MCF 10A (cell line): ENCODE measurements at regions not wholly inside any gene's neighbourhood (a gene's known extent, or its start where the extent isn't known, plus 50 kb on each side); places are given as distances from the start of the nearest gene placed in this dataset.

Experiments used
- BruUV-seq: library from RNA; stranded (reverse); fragments of 400-500 nt; replicated peaks from 2 replicates; lab custom pipeline; 2021; lab: Mats Ljungman, UMichigan
- CTCF ChIA-PET: fragments of 300-600 bp; sonication (Branson Sonifier 250); formaldehyde crosslinking; extraction: SDS; loops from one replicate; lab custom pipeline; 2021; ENCODE audit warnings: antibody characterized with exemption, inconsistent platforms; lab: Yijun Ruan, JAX
- POLR2A ChIA-PET: fragments of 300-600, 350-650 bp; sonication (Branson Sonifier 250); formaldehyde crosslinking; extraction: SDS; loops from one replicate; lab custom pipeline; 2020; ENCODE audit warnings: antibody characterized with exemption, inconsistent platforms; lab: Yijun Ruan, JAX
- DNase-seq: peaks from one replicate; pipeline ENCODE4 v3.0.0-alpha.2; 2018; ENCODE audit not compliant: unreplicated experiment
- H3K27ac Mint-ChIP-seq: one replicate; pipeline ENCODE4 v1.8.0; 2022; ENCODE audit warnings: mild to moderate bottlenecking, low read depth, mixed read lengths; ENCODE audit not compliant: unreplicated experiment
- H3K27me3 Mint-ChIP-seq: one replicate; pipeline ENCODE4 v1.8.0; 2022; ENCODE audit warnings: mixed read lengths; ENCODE audit not compliant: insufficient read depth, unreplicated experiment
- H3K36me3 Mint-ChIP-seq: one replicate; pipeline ENCODE4 v1.8.0; 2022; ENCODE audit warnings: mild to moderate bottlenecking, moderate library complexity, mixed read lengths; ENCODE audit not compliant: insufficient read depth, unreplicated experiment
- H3K4me1 Mint-ChIP-seq: one replicate; pipeline ENCODE4 v1.8.0; 2022; ENCODE audit warnings: mixed read lengths; ENCODE audit not compliant: insufficient read depth, unreplicated experiment
- H3K4me3 Mint-ChIP-seq: one replicate; pipeline ENCODE4 v1.8.0; 2022; ENCODE audit warnings: mild to moderate bottlenecking, moderate library complexity, mixed read lengths; ENCODE audit not compliant: unreplicated experiment
- H3K9me3 Mint-ChIP-seq: one replicate; pipeline ENCODE4 v1.8.0; 2022; ENCODE audit warnings: mixed read lengths; ENCODE audit not compliant: unreplicated experiment
- intact Hi-C: fragments of 100-400 bp; cut with micrococcal nuclease; formaldehyde crosslinking; loops from 2 replicates; pipeline ENCODE4 v1.14.1; 2022
- TF ChIP-seq, protein P1 (sequence below): fragments of 200-600 bp; IDR thresholded peaks from one replicate; pipeline ENCODE4 v1.8.0; 2022; ENCODE audit warnings: antibody characterized with exemption, mild to moderate bottlenecking; ENCODE audit not compliant: unreplicated experiment

DNA sequence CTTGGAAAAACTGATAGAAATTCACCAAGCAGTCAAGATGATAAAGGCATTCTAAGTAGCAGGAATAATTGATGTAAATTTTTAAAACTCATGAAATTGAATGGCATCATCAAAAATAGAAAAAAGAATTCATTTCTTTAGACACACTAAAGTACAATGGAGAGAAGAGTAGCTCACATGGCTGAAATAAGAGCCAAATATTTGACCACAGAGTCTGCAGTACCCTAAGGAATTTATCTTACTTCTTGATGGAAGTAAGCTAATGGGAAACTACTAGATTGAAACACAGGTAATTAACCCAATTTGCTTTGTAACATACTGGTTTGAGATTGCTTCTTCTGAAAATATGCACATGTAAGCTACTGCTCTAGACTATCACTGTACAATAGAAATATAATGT, 70.8 kb upstream of the GPM6A start:
- intact Hi-C loops: no loop called here
- DNase-seq: no peak
- no peaks in the 10 kb centered on the region for H3K27me3 Mint-ChIP-seq
- TF ChIP-seq, protein P1, sequence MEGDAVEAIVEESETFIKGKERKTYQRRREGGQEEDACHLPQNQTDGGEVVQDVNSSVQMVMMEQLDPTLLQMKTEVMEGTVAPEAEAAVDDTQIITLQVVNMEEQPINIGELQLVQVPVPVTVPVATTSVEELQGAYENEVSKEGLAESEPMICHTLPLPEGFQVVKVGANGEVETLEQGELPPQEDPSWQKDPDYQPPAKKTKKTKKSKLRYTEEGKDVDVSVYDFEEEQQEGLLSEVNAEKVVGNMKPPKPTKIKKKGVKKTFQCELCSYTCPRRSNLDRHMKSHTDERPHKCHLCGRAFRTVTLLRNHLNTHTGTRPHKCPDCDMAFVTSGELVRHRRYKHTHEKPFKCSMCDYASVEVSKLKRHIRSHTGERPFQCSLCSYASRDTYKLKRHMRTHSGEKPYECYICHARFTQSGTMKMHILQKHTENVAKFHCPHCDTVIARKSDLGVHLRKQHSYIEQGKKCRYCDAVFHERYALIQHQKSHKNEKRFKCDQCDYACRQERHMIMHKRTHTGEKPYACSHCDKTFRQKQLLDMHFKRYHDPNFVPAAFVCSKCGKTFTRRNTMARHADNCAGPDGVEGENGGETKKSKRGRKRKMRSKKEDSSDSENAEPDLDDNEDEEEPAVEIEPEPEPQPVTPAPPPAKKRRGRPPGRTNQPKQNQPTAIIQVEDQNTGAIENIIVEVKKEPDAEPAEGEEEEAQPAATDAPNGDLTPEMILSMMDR: no peak
- no peaks in the 10 kb centered on the region for H3K4me1 Mint-ChIP-seq
- BruUV-seq: no TSS peak
- H3K36me3 Mint-ChIP-seq: no peaks in the 10 kb centered on the region
- no peak overlapping the region for H3K4me3 Mint-ChIP-seq
- peaks cover 4% of the 10 kb centered on the region for H3K9me3 Mint-ChIP-seq
- CTCF ChIA-PET: no interaction called here
- POLR2A ChIA-PET: interaction anchor here (0.7 to 0.8 kb wide), 2 partner anchors 54 to 171 kb away, joined by 3 read pairs; no protein-coding TSS in a partner anchor
- no peak overlapping the region for H3K27ac Mint-ChIP-seq

DNA sequence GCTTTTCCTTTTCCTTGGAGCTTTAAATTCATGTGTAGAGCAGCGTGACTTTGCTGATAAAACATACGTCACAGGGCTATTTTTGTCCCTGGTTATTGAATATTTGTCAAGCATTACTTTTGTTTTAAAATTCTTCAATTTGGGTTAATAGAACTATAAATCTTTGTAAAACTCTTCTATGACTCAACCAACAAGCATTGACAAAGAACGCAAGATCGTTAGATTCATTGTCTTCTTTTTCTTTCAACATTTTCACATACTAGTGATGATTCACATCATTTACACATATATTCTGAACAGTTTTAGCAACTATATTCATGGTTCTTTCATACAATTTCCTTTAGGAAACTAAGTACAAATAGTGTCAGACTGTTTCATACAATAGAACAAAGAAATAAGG, 72.0 kb upstream of the GPM6A start:
- POLR2A ChIA-PET: no interaction called here
- Mint-ChIP-seq H3K4me3 (no peak overlapping the region), H3K36me3 (no peaks in the 10 kb centered on the region), H3K9me3 (peaks cover 2% of the 10 kb centered on the region), H3K4me1 (no peaks in the 10 kb centered on the region), H3K27ac (no peak overlapping the region), H3K27me3 (no peaks in the 10 kb centered on the region)
- no peak for DNase-seq
- CTCF ChIA-PET: no interaction called here
- BruUV-seq: no TSS peak
- TF ChIP-seq, protein P1: no peak
- intact Hi-C loops: no loop called here

DNA sequence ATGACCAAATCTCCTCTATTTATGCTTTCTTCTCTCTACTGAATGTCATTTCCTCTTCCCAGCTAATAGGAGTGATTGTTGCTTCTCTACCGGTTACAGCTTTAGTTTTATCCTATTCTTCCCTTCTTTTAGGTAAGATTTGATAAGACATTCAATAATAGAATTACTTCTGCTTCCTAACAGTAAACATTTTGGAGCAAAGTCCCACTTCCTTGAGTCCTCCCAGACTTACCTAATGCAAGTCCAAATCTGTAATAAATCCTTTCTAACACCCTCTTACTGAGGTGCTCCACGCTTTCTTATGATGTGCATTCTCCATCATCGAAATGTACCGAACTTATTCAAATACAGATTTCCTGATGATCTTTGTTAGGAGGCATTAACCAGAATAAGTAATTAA, 79.2 kb upstream of the GPM6A start:
- H3K9me3 Mint-ChIP-seq: no peaks in the 10 kb centered on the region
- H3K27ac Mint-ChIP-seq: no peak overlapping the region
- no TSS peak for BruUV-seq
- intact Hi-C loops: no loop called here
- H3K36me3 Mint-ChIP-seq: no peaks in the 10 kb centered on the region
- TF ChIP-seq, protein P1: no peak
- H3K4me3 Mint-ChIP-seq: no peak overlapping the region
- H3K27me3 Mint-ChIP-seq: no peaks in the 10 kb centered on the region
- CTCF ChIA-PET: interaction anchor here (0.6 to 4.3 kb wide), 23 partner anchors 10 to 609 kb away, joined by 3 to 64 read pairs (median 3); no protein-coding TSS in a partner anchor
- POLR2A ChIA-PET: interaction anchor here (1.3 to 1.4 kb wide), 3 partner anchors 17 to 329 kb away, joined by 3 to 4 read pairs (median 3); no protein-coding TSS in a partner anchor
- DNase-seq: no peak
- H3K4me1 Mint-ChIP-seq: peaks cover 6% of the 10 kb centered on the region

DNA sequence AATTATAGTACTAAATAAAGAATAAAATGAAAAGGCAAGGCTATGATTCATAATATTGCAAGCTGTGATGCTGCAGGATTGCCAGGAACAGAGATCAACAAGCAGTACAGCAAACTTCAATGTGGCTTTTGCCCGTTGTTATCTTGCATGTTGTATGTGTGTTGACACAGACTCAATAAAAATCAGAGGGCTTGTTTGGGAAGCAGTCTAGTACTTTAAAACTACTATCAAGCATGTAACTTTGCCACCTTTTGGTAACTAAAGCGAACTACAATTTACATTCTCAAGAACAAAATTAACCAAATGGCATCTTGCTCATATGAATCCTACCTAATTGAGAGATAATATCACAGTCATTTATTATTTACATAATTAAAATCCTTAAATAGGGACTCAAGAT, 79.8 kb upstream of the GPM6A start:
- Mint-ChIP-seq H3K36me3 (no peaks in the 10 kb centered on the region), H3K9me3 (no peaks in the 10 kb centered on the region), H3K4me3 (no peak overlapping the region), H3K27ac (no peak overlapping the region), H3K4me1 (peaks cover 6% of the 10 kb centered on the region), H3K27me3 (no peaks in the 10 kb centered on the region)
- BruUV-seq: no TSS peak
- ChIA-PET CTCF (interaction anchor here (0.6 to 4.3 kb wide), 21 partner anchors 10 to 455 kb away, joined by 3 to 64 read pairs (median 3); no protein-coding TSS in a partner anchor), POLR2A (interaction anchor here (1.3 to 1.4 kb wide), 3 partner anchors 18 to 330 kb away, joined by 3 to 4 read pairs (median 3); no protein-coding TSS in a partner anchor)
- TF ChIP-seq, protein P1: peak; percentile 42
- intact Hi-C loops: loop anchor here (1.0 to 2.0 kb wide), 3 partner anchors 235 to 1127 kb away; no protein-coding TSS in a partner anchor
- peak; percentile 49 for DNase-seq
